PFSK-1 (cell line): ENCODE measurements at regions not wholly inside any gene's neighbourhood (a gene's known extent, or its start where the extent isn't known, plus 50 kb on each side); places are given as distances from the start of the nearest gene placed in this dataset.

Source experiments
- POLR2AphosphoS5 ChIP-seq: IDR thresholded peaks from 2 replicates; pipeline ENCODE4 v1.6.1; 2012; ENCODE audit warnings: low read depth, mild to moderate bottlenecking, control low read depth, low read length, moderate library complexity
- REST ChIP-seq, 2 experiments: IDR thresholded peaks; 2 replicates each; pipeline versions ENCODE4 v1.6.1 to v1.8.0; 2011 to 2012; ENCODE audit warnings: low read depth in 2 of 2, low read length in 2 of 2, control low read depth in 1 of 2, inconsistent platforms in 1 of 2, mild to moderate bottlenecking in 1 of 2, moderate library complexity in 1 of 2; ENCODE audit not compliant: insufficient read depth in 1 of 2
- SIN3A ChIP-seq: IDR thresholded peaks from 2 replicates; pipeline ENCODE4 v1.6.1; 2012; ENCODE audit warnings: mild to moderate bottlenecking, low read length, moderate library complexity, borderline replicate concordance; ENCODE audit not compliant: insufficient read depth

GRCh38 chr10:130474591-130474990 lies 338.4 kb downstream of the GLRX3 start:
- TF ChIP-seq REST (IDR thresholded peaks at IDR 0.05; ENCODE audit: insufficient read depth in 1 of 2, low read depth in 2 of 2, low read length in 2 of 2) = no peak
- no peak for TF ChIP-seq SIN3A
- TF ChIP-seq POLR2AphosphoS5 = no peak
